HG03039 (cell line): ENCODE measurements at regions not wholly inside any gene's neighbourhood (a gene's known extent, or its start where the extent isn't known, plus 50 kb on each side); places are given as distances from the start of the nearest gene placed in this dataset.
"Not testable (repeated sequence)": the region's sequence is repeated elsewhere in the genome, so short reads cannot be mapped to it uniquely, and the experiment has no call there.

ENCODE experiments used
- ATAC-seq: cut with Tn5 transposase; IDR thresholded peaks from one replicate; pipeline ENCODE4 v1.9.1; 2021; ENCODE audit warnings: mild to moderate bottlenecking, moderate library complexity; ENCODE audit not compliant: unreplicated experiment

DNA sequence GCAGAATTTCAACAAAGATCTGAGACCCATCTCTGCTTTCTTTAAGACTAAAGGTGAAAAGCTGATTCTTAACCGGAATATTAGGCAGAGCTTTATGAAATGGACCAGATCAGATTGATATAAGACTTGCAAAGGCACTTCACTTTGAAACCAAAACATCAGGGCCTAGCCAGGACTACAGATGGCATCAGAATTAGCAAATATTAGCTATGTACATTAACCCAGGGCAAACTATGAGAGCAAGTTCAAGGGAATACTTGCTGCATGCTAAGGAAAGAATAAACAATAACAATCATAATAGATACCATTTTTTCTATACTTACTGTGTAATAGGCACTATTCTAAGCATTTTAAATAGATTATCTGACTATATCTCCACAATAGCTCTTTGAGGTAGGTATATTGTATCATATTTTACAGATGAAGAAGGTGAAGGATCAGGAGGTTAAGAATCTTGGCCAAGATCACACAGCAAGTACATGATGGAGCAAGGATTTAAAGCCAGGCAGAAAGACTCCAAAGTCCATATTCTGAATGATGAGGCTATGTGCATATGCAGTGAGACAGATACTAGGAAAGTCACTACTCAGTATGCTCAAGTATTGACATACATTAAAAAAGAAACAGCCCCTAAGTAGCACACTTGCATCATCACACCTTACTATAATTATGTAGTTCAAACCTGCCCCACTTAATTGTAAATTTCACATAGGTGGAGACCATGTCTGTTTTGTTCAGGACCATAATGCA lies 209.3 kb upstream of the PKN2 start:
- no peak for ATAC-seq

DNA sequence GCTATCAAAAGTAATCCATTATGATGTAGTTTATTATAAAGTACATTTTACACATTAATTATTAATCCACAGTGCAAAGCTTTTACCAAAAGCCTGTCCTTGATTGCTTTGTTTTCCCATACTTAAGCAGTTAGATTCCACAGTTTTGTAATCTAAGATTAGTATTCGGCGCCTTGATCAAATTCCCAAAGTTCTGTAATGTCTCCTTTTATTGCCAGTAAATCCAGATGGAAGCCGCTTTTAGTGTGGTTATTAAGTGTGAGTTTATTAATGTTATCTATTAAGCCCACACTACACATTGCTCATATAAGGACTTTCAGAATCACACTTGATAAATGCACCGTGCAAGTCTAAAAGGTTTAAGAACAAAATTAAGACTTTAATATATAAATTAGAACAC lies 199.2 kb upstream of the PKN2 start:
- no peak for ATAC-seq

DNA sequence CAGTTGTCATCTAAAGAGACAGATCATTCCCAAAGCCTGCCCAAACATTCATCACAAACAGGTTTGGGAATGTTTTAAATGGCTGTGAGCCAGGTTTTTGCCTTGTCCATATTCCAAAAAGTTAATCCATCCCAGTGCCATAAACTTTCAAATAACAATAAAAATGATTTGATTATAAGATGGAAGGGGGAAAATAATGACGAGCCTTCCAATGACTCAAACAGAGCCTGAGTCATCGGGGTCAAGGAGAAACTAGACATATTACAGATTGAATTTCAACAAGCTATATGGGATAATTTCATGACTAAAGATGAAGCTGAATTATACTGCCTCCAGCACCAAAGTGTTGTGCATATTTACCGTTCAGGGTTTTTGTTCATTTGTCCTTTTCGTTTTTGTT lies 195.8 kb upstream of the PKN2 start:
- no peak for ATAC-seq

DNA sequence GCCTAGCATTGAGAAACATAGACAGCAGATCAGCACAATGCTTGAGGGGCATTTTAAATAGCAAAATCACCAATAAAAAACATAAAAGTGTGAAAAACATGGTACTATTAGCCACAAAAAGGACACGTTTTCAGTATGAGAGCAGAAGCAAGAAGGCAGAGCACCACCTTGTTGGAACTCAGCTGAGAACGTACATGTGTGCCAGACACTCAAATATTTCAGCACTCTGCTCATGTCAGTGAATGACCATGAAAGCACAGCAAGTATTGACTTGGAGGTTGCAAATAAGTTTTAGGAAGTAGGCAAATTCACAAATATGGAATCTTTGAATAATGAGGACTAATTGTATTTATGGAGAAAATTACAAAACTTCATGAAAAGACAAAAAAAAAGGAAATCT lies 193.4 kb upstream of the PKN2 start:
- no peak for ATAC-seq

DNA sequence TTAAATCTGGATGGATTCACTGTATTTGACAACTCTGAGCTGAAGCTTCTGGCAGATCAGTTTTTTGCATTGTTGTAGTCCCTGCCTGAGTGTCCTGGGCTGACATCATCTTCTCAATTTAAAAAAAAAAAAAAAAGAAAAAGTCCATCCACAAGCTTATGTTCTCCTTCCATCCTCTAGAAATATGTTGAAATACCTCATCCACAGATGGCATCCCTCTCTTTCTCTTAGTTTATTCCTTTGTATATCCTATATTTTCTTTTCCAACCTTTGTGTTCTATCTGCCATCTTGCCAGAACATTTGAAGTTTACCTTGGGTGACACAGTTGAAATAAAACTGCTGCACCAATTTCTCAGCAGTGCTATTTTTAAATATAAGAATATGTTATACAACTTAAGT lies 184.4 kb upstream of the PKN2 start:
- no peak for ATAC-seq

DNA sequence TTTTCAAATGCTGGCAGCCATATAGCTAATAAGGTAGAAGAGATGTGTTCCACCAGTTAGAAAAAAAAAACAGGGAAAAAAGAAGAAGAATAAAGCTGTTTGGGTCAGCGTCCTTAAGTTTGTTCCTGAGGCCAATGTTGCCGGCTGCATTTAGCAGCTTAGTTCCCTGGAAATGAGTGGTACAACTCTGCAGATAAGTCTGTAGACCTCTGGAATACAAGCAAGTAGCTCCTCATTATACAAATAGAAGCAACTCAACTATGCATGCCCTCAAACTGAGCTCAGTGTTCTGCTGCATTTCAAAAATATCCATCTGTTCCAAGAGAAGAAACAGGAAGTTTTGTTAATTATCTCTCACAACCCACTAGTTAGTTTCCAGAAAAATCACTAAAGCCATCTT lies 181.2 kb upstream of the PKN2 start:
- ATAC-seq = no peak

DNA sequence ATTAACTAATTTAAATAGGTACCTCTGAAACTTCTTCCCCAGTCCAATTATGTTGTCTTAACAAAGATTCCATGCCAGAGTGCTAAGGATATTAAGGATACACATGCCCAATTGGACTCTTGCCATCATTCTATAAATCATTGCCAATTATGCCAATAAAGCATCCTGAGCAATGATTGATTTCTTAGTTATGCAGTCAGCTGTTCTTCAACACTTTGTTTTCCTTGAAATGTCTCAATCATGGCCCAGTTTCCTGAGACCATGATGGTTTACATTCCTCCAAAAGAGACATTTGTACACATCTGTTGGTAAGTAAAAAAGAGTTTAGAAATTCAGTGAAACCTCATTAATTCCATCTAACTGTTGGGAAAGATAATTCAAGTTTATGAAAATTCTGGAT lies 180.4 kb upstream of the PKN2 start:
- no peak for ATAC-seq

DNA sequence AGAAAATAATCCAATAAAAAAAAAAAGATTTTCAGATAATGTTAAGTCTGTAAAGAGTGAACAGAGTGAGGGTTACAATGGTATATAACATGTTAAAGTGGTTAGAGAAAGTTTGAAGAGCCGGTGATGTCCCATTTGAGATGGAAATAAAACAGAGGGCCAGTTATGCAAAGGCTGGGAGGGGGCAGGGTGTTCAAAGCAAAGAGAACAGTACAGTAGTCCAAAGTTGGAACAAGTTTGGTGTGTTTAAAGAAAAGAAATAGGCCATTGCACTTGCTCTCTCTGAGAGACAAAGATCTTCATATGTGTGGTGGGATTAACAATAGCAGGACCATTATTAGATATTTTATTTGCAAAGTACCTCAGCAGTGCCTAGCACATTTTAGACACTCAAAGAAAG lies 179.5 kb upstream of the PKN2 start:
- ATAC-seq = no peak

DNA sequence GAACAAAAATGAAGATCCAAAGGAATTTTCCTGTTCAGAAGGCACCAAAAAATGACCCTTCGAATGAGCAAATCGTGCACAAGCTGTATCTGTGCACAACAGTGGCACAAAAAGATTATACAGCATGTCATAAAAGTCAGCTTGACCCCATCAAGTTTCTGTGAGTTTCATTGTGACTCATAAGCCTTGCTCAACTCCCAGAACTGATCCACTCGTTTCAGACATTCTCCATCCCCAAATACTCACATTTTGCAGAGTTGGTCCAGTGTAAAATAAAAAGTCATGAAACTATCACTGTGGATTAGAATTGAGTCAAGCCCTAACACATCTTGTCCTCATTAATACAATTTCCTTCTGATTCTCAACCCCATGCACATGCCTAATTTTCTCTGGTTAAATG lies 174.7 kb upstream of the PKN2 start:
- ATAC-seq = no peak

DNA sequence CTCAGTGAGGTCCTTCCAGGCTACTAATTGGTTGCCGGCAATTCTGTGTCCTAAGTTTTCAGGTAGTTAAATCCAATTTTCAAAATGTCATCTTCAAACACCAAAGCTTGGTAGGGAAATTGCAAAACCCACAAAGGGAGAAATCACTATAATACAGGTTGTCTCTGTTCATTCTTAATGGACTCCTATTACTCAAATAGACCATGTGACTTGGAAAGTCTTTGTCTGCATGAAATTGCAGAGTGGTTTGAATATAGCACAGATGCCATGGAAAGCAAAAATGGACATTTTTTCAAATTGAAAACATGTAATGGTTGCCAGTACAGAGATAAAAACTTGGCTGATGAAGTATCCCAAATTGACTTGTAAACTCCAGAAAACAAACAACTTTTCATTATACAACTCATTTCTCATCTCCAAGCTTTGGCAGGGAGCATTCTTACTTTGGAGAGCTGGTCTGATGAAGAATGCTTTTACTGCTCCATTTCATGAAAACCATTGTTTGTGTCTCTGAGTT lies 169.5 kb upstream of the PKN2 start:
- ATAC-seq = no peak

DNA sequence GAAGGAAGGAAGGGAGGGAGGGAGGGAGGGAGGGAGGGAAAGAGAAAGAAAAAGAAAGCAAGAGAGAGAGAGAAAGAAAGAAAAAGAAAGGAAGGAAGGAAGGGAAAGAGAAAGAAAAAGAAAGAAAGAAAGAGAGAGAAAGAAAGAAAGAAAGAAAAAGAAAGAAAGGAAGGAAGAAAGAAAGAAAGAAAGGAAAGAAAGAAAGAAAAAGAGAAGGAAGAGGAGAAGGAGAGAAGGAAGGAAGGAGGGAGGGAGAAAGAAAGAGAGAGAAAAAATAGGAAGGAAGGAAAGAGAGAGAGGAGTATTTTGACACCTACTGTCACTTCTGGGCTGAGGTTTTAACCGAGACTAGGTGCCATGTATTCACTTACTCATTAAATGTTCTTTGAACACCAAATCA lies 166.6 kb upstream of the PKN2 start:
- ATAC-seq = not testable (repeated sequence)

DNA sequence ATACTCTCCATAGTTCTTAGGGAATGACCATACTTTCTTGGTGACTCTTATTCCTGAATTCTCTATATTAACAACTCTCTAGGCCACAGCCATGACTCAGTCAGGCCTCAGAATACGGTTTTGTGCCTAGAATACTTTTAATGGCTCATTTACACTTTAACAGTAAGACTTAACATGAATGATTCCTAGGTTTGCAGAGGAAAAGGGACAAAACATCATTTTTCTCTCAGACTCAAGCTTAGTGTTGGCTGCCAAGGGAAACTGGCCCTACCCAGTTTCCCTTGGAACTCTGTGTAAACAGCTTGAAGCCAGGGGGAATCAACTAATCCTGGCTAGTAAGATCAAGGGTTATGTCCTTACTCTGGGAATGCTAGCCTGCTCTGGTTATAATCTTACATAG lies 164.9 kb upstream of the PKN2 start:
- ATAC-seq = no peak

DNA sequence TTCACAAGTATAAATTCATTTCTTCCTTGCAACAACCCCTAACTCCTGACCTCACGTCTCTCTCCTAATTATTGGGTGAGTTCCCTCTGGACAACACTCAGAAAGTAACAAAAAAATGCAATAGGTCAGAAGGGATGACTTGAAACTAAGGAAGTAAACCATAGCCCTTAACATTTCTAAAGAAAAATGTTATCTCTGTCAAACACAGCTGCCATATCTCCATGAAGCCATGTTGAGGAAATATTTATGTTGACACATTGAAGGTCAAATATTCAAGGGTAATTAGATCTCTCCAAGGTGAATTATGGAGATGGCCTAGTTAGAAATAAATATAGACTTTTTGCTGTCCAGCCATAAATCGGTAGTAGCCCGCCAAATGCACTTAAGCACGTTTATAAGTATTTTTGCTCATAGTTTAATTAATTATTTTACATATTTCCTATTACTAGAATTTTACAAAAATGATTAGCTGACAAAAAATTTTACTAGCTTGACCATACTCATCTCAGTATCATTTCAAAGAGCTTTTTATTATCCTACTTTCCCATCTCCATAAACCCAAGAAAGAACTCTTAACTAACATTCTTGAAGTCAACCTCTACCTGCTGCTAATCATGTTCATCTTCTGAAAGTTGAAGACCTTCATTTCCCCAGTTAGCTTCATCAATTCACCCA lies 160.1 kb upstream of the PKN2 start:
- ATAC-seq = no peak

DNA sequence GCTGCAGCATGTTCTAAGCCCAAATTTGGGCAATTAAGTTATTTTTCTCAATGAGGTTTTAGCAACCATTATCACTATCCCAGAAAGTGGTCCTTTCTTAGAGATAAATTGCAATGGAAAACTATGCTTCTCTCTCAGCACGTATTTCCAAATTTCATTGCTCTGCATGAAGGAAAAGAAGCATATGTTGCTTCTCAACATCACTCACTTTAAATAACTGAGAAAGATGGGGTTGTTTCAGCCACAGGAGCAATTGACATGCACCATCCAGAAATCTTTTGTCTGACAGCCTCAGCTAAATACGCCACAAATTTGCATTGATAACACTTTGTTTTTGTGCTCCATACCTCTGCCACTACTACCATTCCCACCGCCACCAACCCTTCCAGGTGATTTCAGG lies 157.6 kb upstream of the PKN2 start:
- ATAC-seq = no peak

DNA sequence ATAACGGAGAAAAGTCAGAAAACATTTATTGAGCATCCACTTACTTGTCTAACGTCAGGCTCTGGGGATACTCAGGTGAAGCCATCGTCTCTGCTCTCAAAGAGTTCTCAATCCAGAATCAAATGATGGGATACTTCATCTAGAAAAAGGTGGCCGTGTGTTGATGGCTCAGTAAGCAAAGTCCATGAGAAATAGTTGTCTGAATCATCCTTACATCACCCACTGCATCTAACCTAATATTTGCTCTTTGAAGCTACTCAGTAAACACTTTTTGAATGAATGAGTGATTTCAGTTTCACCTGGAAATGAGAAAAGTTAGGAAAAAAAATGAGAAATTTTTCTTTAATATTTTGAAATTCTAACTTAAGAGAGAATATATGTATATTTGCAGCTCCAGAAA lies 155.3 kb upstream of the PKN2 start:
- ATAC-seq = no peak

DNA sequence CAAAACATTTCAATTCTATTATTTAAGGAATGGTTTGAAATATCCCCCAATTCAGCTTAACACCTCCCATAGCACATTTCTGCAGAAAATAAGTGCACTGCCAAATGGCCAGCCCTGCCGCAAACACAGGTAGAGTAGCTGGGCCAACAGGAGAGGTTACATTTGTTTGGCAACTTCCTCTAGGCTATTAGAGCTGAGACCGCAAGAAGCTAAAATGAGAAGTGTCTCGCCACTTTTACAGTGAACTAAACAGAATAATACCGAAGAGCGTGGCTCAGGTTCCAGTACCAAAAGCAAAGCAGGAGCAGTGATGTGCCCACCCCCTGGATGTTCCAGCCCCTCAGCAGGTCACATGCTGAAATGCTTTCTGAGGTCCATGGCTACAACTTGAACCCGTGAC lies 154.5 kb upstream of the PKN2 start:
- no peak for ATAC-seq

DNA sequence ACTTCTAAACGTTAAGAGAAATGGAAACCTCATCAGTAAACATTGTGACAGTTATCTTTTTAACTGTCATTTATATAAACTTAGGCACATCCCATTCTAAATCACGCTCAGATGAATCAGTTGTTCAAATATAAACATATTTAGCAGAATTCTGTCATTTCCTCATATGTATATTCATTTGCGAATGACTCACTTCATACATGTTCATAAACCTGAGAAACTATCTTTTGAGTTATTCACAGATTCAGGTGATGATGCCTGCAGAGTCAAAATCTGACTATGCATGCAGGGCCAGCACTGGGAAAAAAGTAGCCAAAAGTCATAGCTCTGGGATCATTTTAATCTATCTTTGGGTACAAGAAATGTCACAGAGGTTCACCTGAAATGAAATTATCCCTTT lies 153.8 kb upstream of the PKN2 start:
- no peak for ATAC-seq

DNA sequence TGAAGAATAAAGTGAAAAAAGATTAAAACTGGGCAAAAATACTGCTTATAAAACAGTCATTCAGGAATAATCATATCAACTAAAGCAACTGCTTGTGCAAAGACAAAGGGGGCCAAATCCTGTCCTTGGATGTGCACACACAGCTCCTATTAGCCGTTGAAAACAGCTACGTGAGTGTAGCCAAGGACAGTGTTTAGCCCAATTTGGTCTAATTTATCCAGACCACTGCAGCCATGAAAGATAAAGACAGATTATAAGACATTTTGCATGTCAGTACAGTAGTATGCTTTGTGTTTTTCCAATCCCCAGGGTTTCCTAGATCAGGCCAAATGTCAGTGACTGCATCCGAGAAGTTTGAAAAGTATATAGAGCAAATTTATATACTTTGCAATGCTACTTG lies 146.3 kb upstream of the PKN2 start:
- ATAC-seq = no peak

DNA sequence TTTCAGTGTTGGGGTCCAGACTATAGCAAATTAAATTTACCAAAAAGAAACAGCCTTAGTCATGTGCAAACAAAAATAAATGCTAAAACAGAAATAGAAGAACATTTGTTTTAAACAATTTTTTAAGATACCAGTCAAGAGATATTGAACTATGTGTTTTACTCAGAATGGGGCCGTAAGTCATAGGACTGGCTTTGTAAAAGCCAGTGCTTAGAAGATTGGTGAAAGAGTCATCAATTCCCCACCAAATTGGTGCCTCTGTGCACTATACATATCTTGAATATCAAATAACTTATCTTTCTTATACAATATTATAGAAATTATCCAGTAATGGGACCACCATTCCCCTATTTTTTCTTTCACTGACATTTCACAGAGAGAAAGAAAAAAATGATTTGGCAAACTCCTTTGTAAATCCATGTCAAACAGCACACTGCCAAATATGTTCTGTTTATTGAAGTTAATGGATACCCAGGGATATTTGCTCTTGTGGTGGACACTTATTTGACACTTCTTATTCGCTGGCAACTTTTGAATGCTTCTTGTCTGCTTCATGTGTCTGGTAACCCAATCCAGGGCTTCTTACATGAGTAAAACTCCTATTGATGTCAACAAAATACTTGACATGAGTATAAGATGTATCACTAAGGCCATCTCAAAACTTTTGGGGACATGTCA lies 145.7 kb upstream of the PKN2 start:
- no peak for ATAC-seq

DNA sequence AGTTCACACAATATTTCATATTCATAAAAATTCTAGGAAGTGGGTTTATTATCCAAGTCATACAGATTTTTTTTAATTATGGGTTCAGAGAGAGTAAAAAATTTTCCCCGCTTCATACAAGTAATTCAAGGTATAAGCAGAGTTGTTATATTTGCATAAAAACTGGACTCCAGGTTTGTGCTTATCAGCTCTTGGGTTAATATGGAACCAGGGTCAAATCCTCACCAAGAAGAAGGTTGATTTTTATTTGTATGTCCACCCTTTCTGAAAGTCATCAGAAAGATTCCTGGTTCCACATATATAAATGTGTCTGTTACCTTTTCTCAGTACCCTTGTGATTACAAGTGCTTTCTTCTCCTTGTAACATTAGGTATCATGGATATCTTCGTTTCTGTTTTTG lies 143.8 kb upstream of the PKN2 start:
- ATAC-seq = no peak

DNA sequence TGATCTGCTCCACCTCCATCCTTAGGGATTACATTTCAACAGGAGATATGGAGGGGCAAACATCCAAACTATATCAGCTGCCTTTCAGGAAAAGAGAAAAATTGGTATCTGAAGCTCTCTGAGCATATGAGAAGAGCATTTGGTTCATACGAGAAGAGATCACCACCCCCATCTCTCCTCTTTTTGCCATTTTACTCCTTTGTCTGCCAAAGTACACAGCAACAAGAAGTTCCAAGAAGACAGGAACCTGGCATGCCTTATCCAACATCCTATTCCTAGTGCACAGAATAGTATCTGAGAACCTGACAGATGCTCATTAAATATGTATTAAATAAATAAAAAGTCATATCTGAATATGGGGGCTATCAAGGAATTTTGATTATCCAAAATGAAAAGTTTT lies 142.5 kb upstream of the PKN2 start:
- no peak for ATAC-seq

DNA sequence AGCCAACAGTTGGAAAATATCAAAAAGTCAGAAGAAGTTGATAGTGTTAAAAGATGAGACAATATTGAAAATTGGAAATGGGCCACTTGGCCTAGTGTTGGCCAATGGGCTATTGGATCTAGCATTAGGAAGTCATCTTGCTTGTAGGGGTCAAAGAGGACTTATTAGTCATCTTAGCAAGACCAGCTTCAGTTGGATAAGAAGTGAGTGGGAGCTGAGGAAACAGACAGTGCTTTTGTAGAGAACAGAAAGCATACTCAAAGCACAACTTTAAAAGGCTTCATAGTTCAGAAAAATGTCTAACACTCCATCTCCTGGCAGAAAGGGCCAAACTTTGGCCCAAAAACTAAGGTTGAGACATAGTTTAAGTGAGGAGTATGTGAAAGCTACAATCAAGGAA lies 139.9 kb upstream of the PKN2 start:
- no peak for ATAC-seq
